RPMI8226 (cell line): ENCODE measurements at regions not wholly inside any gene's neighbourhood (a gene's known extent, or its start where the extent isn't known, plus 50 kb on each side); places are given as distances from the start of the nearest gene placed in this dataset.
"Not testable (repeated sequence)": the region's sequence is repeated elsewhere in the genome, so short reads cannot be mapped to it uniquely, and the experiment has no call there.

Source experiments
- DNase-seq: peaks from one replicate; pipeline ENCODE4 v3.0.0-alpha.2; 2015

DNA sequence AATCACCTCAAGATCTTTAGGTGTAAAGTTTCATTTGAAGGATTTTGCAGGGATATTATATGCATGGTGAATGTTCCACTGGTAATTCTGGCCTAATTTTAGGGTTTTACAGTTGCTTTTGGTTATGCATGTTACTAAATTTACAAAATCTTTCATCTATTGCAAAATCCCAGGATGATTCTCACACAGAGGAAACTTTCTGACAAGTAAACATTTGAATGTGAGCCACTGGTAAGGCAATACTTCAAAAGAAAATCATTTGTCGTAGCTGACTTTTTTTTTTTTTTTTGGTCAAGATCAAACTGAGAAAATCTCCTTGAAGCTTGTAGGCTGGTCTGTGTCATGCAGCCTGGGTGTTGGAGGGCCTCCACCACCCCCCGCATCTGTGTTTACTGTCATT lies 141.9 kb upstream of the EXOC2 start:
- no peak for DNase-seq

DNA sequence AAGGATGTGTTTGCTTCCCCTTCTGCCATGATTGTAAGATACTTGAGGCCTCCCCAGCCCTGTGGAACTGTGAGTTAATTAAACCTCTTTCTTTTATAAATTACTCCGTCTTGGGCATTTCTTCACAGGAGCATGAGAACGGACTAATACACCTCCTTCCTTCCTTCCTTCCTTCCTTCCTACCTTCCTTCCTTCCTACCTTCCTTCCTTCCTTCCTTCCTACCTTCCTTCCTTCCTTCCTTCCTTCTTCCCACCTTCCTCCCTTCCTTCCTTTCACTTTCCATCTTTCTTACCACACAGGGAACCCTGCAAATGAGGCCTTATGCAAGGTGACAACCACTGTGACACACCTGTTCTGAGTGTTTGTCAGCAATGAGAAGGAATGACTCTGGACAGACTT lies 141.3 kb upstream of the EXOC2 start:
- no peak for DNase-seq

DNA sequence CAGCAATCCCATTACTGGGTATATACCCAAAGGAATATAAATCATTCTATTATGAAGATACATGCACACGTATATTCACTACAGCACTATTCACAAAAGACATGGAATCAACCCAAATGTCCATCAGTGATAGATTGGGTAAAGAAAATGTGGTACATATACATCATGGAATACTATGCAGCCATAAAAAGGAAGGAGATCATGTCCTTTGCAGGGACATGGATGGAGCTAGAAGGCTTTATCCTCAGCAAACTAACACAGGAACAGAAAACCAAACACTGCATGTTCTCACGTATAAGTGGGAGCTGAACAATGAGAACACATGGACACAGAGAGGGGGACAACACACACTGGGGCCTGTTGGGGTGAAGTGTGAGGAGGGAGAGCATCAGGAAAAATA lies 139.9 kb upstream of the EXOC2 start:
- DNase-seq: not testable (repeated sequence)

DNA sequence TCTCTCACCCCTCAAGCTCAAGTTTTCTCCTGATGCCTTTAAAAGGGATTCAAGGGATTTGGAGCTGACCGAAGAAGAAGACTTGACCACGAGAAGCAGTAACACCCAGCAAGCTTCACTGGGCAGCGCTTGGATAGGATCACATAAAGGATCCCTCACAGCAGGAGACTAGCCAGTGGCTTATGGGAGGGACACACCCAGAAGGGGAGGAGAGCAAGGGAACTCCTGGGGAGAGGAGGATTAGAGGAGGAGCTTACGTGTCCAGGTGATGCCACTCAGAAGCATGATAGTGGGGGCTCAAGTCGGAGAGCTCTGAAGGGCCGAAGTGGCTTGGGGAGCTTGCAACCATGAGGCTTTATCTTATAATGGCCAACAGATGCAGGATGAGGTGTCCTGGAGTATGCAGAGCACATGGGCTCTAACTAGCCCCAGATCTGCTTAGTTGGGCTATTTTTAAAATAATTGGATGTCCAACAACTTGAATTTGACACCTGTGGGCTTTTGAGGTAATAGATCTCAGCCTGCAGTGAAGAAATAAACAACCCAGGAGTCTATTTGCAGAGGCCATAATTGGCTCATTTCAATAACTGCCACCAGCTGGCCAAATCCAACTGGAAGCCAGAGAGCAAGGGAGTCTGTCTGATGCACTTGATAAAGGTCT lies 137.9 kb upstream of the EXOC2 start:
- DNase-seq: no peak

DNA sequence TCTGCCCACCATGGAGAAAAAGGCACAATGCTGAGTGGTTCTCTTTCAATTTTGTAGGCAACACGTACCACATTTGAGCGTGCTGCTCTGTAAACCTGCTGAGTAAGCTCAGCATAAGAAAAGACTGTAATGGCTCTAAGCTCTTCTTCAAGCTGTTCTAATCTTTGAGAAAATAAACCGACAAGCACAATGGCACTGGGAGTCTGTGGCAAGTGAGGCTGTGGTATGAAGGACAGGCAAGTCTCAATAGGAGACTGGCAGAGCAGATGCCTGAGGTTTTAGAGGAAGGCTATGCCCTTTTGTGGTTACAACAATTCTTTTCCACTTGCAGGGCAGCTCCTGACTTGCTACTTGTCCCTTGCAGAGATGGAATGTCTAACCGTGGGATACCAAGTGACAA lies 136.7 kb upstream of the EXOC2 start:
- no peak for DNase-seq

DNA sequence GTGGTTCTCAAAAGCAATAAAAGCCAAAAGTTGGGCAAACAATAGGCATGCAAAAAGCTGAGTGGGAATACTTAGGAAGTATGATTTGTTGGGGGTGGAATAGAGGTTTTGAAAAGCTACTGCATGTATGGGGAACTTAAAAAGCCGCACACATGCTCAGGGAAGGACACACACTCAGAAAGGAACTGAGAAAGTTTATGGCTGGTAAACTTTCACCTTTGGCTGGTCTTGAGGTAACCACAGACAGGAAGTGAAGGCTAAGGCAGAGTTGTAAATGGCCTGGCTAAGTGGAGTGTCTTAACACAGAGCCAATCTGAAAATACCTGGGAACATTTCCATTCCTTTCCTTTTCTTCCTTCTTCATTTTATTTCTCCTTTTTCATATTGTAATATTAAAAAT lies 134.5 kb upstream of the EXOC2 start:
- DNase-seq: no peak

DNA sequence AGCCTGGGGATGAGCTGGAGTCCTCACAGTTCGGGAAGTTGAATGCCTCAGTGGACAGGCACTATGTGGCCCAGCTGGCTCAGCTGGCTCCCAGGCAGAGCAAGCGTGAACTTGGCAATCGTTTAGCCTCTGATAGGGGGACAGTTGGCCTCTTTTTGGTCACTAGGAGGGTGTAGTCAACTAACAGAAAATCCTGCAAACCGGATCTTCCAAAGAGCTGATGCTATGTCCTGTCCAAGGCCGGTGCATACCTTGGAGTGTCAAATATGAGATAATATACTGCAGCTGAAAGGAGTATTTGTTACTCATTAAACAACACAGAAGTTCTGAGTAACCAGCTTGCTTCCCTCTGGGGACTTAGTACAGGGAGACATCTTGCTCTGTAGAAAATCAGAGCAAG lies 126.2 kb upstream of the EXOC2 start:
- DNase-seq: no peak

DNA sequence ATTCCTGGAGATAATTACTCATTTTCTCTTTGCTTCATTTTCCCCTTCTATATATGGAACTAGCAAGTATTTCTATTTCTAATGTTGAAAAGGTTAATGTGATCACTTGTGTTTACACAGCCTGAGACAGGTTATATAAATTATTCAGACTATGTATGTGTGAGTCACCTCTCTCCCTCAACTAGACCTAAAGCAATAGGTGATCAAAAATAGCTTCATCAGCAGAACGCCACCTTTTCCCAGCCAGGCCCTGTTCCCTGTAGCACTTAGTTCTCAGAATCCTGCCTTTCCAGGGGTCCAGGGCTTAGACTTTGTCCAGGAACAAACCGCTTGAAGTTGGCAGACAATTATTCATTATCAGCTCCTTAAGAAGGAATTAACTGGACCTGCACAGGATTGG lies 125.3 kb upstream of the EXOC2 start:
- no peak for DNase-seq

DNA sequence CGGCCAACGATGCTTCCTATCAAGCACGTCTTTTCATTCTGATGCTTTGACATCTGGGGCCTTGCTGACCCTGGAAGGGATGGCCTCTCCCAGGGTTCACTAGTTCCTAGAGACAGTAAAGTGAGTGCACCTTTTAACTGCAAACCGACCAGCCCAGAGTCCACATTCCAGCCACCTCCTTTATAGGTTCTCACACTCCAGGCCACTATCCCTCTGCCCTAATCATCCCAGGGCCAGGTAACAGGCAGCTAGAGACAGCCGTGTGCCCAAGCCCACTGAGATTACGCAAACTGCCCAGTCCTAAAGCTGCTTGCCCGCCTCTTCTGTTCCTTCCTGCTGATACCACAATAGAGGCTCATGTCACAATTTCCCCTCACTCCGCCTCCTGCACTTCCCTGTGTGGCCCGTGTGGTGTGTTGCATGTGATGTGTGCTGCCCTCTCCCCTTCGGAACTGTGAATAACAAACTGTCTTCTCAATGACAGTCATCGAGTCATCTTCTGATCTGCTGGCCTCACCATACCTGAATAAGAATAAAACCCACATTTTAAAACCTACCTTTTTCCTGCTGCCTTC lies 123.7 kb upstream of the EXOC2 start:
- DNase-seq: no peak

DNA sequence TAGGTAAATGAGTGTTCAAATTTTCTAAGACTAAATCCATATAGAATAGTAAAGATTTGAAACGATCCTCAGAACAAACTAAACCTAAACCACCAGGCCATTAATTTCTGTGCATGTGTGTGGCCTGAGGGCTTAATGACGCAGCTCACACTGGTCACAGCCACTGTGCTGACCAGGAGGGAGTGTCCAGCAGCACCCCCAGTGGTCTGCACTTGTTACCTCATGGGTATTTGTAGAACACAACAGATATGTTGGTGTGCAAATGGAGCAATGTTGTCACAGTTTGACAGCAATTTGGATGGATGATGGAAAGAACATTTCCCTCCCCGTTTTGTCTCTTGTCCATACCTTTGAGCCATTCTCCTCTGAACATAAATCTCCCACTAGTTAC lies 122.4 kb upstream of the EXOC2 start:
- no peak for DNase-seq

DNA sequence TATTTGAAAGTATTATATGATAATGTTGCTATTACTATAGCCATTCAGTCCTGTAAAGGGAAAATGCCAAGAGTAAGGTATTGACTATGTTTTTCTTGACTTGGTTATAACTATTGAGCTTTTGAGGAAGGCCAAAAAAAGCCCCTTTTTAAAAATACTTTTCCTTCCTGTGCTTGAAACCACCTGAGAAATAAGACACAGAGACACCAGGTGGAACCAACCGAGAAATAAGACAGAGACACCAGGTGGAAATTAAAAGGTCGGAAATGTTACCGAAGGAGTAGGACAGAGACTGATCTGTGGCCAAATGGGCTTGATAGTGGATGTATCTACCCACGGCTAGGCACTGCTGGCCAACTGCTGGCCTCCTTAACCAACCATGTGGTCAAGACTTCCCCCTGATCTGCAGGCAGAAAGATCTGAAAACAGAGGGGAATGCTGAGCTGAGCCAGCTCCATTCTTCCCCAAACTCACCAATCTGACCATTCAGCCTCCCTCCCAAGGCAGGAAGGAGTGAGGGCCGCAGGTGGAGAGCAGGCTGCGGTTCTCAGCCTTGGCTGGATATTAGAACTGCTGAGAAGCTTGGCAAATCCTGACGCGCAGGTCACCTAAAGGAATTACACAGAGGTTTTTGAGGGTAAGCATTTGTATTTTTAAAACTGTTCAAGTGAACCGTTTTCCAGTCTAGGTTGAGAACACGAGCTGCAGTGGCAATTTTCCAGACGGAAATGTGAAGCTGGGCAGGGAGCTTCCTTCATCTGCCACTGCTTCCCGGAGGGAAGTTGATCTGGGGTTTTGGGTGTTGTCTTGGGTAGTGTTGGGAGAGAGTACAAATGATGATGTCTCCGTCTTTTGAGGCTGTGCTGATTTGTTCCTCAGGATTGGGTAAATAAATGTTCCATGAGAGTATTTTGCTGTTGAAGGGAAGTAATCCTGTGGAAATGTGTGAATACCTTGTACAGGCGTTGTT lies 121.7 kb upstream of the EXOC2 start:
- no peak for DNase-seq

DNA sequence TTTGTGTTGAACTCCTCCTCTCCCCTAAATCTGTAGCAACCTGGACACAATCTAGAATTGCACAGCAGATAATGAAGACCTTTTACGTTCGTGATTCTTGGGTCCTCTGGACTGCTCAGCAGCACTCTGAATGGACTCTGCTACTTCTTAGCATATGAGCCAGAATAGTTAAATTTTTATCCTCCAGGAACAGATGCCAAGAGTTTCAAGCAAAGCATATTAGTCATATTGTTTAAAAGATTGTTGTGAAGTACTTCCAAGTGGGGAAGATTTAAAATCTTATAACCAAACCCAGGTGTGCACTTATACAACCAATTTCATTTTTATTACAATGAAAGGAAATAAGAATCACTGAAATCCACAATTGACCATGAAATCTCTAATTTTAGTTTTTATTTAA lies 118.9 kb upstream of the EXOC2 start:
- DNase-seq: no peak

DNA sequence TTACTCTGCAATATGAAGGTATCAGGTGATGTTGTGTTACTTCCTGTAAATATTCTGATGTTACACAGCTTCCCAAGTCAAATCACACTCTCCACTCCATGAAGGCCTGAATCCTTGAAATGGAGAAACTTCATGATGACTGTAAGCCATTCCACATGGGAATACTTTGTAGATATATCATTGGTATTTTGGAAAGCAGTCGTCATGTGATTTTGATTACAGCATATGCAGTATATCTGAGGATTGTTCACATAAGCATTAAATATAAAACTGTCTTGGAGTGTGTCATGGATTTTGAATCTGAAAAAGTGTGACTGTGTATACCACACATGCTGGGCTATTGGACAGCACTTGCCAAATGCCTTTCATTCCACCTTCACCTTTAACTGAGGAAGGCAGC lies 118.3 kb upstream of the EXOC2 start:
- no peak for DNase-seq

DNA sequence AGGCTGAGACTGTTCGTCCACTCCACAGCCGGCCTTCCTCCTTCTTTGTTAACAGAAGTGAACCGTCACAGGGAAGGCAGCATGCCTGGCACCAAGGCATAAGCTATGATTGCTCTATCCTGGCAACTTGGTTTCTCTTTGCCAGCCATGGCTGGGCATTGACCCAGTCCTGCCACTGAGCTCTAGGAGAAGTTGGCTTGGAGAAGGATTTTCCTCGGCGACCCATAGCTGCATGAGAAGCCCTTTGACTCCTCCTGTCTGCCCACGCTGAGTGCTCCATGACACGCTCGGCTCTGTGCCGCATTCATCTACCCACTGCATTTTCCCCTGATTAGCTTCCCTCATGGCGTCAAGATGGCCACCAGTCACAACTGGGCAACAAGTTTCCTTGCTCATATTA lies 111.8 kb upstream of the EXOC2 start:
- DNase-seq: no peak

DNA sequence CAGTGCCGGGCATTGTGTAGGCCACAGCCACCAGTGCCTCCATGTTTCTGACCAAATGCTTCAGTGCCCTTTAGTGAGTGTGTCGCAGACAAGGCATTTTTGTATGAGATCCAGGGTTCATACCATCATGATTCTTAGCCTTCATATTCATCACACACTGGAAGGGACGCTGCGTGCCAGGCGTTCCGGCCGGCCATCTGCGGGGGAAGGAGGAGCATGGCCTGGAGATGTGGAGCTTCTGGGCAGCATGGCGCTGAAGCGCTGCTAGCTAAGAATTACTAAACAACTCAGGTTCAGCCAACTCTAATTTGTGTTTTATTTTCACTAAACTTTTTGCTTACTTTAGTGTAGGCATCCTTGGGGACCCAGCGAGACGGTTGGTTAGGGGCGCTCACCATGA lies 111.4 kb upstream of the EXOC2 start:
- DNase-seq: no peak

DNA sequence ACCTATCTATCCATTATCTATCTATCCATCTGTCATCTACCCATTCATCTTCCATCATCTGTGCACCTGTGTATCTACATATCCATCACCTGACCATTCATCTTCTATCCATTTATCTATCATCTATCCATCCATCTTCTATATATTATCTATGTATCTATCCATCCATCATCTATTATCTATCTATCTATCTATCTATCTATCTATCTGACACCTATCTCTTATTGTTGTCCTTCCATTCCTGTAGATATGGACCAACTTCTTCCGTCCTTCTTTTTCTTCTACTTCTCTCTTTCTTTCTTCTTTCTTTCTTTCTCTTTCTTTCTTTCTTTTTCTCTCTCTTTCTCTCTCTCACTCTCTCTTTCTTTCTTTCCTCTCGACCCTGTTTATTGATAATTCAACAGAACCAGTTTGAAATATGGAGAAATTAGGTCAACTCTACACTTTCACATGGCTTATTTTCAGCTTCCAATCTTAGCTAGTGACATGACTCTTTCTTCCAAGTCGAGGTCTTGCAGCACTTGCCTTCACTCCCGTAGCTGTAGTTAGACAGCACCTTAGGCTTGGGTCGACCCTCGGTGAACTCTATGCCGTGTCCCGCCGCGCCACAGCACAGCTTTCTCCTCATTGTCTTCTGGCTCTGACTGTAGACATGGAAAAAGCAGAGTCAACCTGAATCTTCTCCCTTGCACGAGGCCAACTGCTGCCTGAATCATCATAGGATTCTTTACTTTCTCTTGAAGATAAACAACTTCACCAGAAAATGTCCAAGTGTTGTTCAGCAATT lies 110.4 kb upstream of the EXOC2 start:
- no peak for DNase-seq

DNA sequence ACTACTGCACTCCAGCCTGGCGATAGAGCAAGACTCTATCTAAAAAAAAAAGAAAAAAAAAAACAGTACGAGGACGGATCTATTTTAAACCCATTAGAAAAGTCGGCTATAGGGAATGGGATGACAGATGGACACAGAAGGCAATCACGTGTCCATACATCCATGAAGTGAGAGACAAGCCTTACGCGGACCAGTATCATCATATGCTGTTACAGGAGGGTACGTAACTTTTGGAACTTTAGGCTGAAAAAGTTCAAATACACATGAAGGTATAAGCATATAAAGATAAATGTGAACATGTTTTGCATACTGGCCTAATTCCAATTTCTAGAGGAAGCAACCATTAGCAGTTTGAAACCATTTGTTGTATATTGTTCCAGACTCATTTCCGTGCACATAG lies 109.8 kb upstream of the EXOC2 start:
- no peak for DNase-seq

DNA sequence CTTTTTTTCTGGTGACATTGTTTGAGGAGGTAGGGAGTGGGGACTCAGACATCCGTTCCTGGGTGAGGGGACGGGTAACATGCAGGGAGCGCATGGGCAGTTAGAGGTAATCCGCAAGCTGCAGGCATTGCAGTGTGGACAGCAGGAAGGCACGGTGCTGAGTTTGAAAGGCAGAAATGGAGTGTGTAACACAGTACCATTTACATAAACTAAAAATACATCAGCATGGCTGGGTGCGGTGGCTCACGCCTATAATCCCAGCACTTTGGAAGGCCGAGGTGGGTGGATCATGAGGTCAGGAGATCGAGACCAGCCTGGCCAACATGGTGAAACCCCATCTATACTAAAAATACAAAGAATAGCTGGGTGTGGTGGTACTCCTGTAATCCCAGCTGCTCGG lies 109.3 kb upstream of the EXOC2 start:
- not testable (repeated sequence) for DNase-seq

DNA sequence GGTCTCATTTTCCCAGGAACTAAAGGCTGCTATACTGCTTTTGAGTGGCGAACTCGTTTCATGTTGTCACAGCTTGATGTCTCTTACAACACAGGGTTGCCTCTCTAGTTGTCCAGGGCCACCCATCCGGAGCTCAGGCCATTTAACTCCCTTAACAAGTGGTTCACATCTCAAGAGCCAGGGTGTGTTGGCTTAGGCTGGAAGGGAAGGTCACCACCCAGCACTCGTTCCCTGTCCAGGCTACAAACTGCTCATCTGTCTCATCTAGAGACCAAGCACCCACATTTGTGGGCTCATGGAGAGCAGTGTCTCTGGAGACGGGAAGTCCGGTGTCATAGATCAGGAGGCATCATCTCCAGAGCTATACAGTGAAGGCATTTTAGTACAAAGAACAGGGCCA lies 106.8 kb upstream of the EXOC2 start:
- DNase-seq: no peak

DNA sequence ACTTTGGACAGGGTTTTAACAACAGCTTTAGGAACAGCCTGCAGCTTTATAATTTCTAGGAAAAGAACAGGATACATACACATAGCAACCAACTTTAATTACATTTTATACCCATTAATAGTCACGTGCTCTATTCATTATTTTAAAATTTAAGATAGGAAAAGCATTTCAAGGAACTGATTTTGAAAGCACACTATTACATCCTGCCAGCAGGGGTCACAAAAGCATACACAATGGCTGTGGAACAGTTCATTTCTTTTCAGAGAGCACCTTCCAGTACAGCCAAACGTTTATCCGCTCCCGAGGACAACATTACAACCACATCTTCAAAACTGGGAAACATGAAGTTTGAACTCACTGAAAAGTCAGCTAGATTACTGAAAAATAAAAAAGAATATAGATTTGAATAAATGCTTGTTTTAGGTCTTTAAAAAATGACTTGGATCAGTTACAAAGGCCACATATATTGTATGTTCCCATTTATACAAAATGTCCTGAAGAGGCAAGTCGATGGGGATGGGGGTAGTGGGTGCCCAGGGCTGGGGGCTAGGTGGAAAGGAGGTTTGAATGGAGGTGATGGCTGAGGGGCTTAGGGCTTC lies 104.6 kb upstream of the EXOC2 start:
- DNase-seq: peak; percentile 71

DNA sequence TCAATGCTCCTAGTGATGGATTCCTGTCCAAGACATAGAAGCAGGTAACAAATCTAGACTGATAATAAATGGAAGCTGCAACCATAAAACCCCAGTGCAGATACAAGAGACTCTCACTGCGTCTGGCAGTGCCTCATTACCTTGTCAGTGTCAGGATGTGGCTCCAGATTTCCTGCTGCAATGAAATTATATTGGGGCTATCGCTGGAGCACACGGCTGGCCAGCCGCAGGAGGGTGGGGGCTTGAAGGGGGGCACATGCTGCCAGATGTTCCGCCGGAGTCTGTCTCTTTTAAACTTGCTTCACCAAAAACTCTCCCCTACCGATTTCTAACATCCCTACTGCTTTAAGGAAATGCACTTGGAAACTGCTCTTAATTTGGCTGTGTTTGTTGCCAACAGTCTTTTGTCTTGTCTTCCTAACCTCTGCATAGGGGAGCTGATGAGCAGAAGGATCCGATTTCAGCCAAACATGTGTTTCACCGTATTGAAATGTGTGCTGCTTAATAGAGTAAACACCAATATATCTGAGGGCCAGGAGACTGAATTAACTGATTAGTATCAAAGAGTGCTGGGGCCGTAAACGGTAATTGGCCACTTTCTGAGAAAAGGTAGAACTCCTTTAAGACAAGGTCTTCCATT lies 102.2 kb upstream of the EXOC2 start:
- DNase-seq: no peak

DNA sequence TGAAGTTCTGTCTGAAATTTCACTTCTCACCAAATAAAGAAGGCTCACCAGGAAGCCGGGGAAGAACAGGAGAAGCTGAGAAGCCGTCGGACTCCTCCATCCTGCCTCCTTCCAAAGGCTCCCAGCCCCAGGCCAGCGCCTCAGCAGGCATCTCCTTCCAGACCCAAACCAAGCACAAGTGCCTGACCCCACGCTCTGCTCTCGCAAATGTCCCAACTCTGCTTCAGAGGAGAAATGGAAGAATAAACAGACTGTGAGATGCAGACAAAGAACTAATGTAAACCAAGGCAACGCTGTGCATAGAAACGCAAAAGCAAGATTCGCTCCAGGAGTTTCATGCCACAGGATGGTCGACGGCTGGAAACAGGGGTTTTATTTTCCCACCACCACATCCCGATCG lies 100.3 kb upstream of the EXOC2 start:
- no peak for DNase-seq
